ENCODE measurements at regions not wholly inside any gene's neighbourhood (a gene's known extent, or its start where the extent isn't known, plus 50 kb on each side); places are given as distances from the start of the nearest gene placed in this dataset.

DNA sequence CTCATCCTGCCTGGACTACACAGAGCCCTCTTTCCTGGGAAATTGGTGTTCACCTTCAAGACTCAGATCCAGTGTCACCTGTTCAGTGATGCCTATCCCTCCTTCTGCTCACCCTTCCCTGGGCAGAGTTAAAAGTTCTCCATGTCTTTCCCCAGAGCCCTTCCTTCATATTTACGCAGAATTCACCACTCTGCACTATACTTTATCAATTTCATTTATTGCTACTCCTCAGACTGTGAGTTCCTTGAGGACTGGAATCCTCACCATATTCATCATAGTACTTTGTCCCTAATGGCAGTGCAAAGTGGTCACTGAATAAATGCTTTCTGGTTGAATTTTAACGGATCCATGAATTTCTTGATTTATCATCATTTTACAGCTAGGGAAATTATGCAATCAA lies 300.0 kb downstream of the CHRM3 start:
- no peak for DNase-seq

DNA sequence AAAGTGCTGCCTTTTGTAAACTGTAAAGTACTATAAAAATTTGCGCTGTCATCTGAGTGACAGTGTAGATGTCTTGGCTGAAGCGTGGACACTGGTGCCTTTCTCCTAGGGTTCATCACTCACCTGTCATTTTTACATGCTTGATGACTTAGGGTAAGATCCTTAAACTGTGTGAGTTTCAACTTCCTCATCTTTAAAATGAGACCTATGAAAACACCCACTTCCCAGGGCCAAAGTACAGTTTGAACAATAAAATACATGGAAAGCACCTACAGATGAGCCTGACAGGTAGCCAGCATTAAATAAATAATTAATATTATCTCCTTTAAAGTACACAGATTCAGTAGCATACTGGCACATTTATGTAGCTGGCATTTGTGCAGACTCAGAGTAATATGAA lies 309.9 kb downstream of the CHRM3 start:
- DNase-seq: no peak

DNA sequence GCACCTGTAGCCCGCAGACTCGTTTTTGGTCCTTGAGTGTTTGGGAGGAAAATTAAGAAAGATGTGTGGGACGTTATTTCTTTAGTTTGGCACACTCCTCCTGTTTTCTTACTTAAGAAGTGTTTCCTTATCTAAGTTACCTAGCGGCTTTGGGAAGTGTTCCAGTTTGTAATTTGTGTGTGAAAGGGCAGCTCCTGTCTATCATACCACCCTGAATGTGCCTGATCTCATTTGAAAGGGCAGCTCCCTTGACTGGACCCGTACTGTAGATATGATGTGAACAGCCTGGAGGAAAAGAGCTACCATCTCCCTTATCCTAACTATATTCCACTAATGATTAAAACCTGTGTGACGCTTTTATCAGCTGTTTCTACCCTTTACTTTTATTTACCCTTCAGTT lies 314.3 kb downstream of the CHRM3 start:
- DNase-seq: no peak

DNA sequence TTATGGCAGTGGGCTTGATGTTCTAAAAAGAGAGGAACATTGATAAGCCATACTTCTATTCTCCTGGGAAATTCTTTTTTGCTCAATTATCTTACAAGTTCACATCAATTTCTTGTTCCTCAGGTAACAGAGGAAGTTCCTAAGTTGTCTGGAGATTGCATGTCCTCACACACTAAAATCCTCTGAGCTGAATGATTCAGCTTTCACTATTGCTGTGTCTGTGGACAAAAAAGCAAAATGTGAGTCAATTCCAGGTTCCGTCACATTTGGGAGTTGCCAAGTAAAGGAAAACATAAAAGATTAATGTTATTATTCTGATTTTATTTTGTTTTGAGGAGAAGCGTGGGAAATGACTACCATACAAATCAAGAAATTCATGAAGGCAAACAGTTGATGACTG lies 316.7 kb downstream of the CHRM3 start:
- DNase-seq: no peak

DNA sequence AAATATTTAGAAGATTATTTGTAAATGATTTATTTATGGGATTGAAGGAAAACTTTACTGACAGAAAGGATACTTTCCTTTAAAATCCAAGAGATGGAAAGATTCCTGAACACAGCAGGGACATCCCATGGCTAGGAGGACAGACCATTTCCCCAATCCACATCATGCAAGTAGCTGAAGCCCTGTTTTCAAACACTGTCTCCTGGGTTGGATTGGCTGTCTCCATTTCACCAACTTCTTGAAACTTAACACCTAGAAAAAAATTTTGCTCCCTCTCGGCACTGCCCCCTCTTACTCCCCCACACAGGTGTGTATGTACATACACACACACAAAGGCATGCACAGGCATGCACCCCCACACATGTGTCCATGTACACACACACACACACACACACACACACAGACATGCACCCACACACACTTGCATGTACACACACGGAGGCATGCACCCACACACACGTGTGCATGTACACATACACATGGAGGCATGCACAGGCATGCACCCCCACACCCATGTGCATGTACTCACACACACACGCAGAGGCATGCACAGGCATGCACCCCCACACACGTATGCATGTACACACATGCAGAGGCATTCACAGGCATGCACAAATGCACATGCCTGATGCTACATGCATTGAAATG lies 320.0 kb downstream of the CHRM3 start:
- DNase-seq: no peak

DNA sequence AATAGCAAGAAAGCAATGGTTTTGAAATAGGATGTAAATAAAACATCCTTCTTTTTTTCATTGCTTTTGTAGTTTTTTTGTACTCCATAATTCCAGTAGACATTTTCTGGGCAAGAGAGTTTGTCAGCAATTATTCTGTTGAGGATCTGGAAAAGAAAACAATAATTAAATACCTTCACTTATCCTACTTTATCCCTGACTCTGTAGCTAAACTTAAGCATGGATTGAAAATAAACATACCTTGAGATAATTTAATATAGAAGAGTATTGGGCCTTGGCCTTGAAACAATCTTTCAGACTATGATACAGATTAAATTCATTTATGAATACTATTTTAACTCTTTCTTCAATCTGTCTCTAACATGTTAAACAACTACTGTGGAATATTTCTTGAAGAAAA lies 321.2 kb downstream of the CHRM3 start:
- no peak for DNase-seq

DNA sequence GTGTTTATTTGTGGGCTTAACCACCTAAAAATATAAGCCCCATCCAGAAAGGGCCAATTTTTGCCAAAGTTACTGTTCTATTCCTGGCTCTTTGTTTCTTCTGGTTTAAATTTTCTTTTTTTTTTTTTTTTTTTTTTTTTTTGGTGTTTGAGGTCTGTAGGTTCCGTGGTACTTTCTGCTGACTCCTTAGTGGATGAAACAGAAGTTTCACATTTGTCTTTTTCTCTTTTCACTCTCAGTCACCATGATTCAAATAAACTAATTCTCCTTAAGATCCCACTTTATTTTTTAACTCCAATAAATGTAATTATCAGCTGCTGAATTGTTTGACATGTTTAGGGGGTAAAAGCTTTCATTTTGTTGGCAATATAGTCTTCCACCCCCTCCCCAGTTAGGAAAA lies 322.3 kb downstream of the CHRM3 start:
- no peak for DNase-seq

DNA sequence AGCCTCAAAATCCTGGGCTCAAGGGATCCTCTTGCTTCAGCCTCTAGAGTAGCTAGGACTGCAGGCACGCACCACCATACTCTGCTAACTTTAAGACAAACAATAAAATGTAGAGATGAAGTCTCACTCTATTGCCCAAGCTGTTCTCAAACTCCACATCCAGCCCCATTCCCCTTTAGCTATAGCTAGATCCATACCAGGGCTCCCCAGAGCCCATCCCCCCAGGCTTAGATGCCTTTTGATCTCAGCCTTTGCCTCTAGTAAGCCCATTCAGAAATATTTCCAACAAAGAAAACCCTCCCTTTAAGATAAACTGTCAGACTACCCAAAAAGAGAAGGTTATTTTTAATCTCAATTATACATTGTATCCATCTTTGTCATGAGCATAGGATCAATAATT lies 325.4 kb downstream of the CHRM3 start:
- DNase-seq: no peak

DNA sequence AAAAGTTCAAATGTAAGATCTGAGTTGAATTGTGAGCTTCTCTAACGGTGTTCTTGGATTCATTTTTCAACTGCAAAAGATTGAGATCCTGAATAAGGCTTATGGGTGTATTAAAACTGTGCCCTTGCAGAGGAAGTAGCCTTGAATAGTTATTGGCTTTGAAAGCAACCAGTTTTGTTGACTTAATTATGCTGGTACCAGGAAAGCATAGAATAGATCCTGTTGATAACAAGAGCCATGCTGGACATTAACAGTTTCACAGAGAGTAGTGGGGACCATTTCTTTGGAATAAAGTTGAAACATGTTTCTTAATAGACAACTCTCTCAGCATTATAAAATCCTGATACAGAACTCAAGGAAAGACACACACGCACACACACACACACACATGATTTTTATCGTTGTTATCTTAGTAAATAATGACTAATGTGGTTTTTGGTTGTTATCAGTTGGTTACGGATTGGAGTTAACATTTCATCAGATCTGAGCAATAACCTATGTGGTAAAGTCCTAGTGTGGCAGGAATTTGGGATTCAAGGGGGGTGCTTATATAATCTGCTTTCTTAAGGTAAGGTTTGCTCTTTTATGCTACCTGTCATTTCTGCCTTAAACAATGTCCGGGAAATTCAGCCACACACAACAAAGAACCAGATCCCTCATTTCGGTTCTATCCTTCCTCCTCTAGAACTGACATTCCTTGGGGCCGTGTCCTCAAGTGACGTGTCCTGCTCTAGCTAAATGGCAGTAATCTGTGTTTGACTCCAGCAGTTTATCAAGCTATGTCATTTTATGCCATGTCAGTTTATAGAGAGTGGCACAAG lies 330.9 kb downstream of the CHRM3 start:
- no peak for DNase-seq

DNA sequence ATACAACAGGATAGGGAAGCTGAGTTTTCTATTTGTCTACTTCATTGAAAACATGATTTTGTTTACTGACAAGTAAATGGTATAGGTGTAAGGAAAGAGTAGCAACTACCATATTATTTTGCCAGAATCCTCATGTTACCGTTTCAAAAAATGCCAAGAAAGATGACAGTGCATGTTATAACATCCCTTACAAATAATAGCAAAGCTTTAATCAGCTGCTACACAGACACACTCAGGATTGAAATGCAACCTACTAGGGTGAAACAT lies 331.5 kb downstream of the CHRM3 start:
- no peak for DNase-seq

DNA sequence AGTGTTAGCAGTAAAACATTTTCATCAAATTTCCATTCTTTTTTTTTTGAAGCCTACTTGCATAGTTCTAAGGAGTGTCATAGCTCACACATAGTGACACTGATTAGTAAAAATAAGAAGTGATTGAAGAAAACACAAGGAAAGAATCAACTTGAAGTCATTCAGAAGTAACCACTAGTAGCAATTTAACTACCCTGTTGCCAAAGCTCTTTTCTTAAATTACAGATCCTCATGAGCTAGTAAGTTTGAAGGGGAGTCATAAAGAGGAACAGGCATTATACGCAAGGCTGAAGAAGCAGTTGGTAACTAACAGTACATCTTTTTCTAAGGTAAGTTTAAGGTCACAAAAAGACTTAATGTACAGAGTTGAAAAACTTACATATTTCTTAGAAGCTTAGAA lies 332.2 kb downstream of the CHRM3 start:
- peak in 3 of 4 experiments; percentile 9 to 46 (median 43) for DNase-seq

DNA sequence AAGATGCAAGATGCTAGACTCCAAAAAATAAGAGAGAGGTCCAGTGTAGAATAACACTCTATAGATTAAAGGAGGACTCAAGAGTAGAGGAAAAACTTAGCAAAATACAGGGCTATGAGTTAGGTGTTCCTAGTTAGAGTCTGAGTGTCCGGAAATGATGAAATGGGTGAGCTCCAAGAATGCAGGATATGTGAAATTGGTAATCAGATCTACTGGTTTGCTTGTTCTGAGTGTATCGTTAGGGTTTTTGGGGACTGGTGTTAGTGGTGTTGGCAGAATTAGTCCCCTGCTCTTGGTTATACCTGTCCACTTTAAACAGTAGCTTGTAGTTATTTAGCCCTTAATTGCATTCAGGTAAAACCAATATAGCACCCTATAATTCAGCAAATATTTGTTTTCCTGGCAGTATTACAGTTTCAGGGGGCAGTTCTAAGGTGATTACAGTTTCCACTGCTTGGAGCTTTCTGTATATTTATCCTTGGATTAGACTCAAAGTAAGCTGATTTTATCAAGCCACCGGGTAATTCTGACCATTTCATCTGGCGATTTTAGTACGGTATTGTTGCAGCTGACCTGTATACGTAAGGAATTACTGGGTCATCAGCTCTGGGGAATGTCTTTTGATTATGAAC lies 332.7 kb downstream of the CHRM3 start:
- no peak for DNase-seq

DNA sequence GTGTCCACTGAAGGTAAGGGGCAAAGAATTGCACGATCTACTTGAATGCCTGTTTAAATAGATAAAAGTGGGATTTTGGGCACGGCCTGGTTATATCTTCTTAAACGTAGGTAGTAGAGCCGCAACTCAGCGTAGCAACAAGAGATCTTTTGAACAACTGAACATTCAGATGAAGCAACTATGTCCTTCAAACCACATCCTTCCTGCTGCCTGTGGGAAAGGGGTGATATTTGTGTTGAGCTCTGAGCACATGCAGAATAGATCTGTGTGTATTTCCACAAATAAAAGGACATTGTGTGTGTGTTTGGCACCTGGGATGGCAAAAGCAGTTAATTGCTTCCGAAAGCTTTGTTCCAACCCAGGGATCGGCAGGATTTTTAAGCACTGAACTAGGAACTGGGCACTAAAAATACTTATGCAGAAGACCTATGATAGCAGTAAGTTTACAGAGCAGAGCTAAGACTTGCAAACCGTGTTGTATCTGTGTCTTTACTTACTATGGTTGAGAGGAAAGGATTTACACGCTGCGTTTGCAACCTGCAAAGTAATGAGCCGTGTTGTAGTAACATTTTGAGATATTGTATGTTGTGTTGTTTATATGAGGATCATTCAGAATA lies 333.4 kb downstream of the CHRM3 start:
- peak; percentile 36 to 66 (median 51) for DNase-seq

DNA sequence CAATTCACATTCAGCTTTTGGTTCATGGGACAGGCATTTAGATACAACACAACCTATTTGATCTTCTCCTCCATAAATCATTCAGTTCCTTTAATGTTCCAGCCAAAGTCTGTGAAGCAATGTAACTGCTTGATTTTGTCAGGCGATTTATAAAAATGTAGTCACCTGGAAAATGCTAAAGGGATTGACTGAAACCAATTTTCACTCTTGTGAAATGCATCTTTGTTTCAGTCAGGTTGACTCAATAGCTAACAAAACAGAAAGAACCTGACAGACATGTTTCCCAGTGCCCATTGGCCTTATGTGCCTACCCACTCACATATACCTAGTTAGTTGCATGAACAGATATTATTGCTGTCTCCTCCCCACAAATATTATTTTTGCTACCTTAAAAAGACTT lies 335.7 kb downstream of the CHRM3 start:
- no peak for DNase-seq

DNA sequence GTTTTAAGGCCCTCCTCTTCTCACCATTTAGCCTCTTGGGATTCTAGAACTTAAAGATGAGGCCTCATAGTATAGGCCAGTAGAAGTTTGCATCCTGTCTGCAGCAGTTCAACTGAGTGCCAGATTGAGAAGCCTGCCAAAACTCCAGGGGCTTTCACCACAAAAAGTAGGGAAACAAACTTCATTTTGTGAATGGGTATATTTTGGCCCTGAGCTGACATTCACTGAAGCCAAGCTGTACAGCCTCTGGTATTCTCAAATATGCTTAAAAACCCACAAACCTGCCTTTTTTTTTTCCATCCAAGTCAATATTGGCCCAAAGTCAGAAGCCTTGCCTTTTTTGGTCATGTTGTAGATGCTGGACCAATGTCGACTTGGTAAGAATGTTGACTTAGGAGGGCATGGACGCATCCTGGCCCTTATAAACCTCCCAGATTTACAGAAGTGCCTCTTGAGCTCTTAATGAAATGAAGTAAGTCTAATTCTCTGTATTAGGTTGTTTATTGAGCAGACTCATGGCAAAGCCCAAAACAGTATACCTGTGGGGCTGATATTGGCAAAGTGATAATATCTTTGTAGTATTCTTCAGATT lies 337.5 kb downstream of the CHRM3 start:
- DNase-seq: no peak

DNA sequence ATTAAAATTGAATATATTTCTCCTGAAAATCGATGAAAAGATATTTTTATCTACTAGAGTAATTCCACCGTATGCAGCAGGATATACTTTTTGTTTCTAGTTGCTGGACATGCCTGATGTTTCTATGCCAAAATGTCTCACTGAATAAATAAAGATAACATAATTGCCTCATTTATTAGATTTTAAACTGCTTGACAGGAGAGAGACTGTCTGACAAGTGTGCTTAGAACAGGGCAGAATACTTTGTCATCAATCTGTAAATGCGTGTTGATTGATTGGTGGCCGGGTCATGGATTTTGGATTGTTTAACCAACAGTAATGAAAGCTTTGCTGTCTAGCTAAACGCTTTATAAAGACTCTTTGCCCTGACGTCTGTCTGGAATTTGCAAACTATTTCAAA lies 339.0 kb downstream of the CHRM3 start:
- DNase-seq: no peak

DNA sequence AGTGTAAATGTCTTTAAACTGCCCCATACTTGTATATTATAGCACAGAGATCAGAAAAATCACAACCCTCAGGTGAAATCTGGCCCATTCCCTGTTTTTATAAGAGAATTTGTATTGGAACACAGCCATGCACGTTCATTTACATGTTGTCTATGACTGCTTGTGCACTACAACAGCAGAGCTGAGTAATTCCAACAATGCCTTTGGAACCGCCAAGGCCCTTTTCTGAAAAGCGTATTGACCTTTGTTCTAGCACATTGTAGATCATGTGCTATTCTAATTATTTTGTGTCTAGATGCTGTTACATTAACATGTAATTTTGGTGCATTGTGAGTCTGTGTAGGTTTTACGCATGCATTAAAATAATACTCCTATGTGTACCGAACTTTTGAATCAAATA lies 339.6 kb downstream of the CHRM3 start:
- DNase-seq: no peak

DNA sequence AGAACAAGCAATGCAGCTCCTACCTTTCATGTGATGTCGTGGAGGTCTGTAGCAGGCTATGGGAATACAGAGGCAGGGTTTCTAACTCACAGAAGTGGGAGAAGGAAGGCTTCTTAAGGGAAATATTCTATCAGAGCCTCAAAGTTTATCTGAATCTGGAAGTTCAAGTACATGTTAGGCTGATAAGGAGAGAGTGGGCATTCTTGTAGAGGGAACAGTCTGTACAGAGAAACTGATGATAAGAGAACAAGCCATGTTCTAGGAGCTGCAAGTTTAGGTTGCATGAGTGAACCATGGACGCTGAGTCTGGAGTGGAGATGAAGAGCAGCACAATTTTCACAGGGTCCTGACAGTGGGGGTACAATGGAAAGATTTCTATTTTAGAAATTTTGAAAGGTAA lies 344.0 kb downstream of the CHRM3 start:
- DNase-seq: no peak

DNA sequence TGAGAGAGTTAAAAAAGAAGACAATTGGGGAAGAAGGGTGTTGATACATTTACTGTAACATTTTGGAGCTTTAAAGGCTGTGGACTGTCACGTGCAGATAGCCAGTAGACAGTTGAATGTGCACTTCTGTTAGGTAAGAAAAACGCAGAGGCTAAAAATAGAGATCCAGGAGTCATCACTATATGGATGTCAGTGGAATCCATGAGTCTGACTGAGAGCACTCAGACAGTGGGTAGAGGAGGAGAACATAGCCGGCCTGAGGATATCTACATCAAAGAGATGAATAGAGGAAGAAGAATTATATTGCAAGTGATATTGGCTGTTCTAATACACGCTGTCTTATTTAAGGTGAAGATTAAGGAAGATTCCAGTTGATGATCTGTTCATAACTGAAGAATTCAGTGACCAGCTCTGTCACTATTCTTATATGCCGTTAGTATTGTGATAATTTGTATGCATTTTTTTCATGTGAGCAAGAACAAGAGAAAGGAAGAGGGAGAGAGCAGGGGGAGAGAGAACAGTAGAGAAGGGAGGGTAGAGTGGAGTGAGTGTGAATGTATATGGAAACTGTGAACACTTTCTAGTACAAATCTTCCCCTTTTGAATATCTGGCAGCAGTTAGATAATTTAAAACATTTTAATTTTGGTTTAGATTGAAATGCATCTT lies 344.8 kb downstream of the CHRM3 start:
- no peak for DNase-seq

DNA sequence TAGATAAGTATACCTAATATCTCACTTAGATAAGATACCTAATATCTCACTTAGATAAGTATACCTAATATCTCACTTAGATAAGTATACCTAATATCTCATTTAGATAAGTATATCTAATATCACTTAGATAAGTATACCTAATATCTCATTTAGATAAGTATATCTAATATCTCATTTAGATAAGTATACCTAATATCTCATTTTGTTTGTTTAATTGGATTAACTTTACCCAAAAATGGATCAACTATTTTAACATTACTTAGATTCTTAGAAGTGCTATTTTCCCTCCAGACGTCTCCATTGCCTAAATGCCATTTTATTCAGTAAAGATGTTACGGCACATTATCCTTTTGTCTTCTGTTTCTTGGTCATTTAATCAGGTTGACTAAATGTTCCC lies 346.4 kb downstream of the CHRM3 start:
- no peak for DNase-seq

DNA sequence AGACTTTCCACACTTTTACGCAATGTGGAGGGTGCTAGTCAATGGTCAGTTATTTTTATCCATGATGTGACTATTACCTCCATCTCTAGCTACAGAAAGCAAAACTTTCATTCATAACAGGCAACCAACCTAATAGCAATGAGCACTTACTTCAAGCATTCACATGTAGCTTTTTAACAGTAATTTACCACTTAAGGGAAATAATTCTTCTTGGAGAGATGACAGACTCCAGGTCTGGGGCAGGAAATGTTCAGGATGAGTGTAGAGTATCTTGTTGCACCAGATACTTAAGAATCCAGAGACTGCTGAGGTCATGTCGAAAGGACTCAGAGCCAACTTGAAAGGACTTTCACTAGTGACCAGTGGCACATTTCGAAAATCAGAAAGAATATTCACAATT lies 347.6 kb downstream of the CHRM3 start:
- no peak for DNase-seq

DNA sequence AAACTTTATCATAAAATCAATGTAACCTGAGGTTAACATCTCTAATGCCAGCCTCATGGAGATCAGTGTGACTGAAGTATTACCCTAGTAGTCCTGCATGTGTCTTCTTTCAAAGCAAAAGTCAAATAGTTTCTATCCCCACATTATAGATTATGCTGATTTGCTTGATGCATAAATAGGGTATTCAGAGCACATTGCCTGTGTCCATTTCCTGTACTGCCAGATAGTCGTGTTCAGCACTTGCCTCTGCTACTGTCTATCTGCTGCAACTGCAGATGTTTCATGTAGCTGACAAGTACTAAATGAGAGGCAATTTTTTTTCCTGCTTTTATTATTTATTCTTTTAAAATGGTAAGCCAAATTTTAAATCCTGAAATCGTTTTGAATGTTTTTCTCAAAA lies 348.7 kb downstream of the CHRM3 start:
- no peak for DNase-seq

DNA sequence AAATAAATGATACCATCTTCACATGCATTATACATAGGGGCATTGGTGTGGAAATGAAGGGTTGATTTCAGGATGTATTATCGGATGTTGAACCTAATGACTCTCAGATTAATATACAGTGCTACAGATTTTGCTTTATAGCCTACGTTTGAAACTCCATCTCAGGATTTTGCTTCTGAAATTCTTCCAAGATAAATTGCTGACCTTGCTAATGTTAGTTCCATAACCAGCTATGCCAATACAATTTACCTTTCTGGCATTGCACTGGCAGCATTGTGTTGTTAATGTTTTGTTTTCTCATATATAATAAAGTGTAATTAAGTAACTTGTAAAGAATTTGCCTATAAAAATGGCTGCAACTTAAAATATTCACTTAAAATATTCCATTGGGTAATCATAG lies 350.1 kb downstream of the CHRM3 start:
- DNase-seq: no peak
